K562 (cell line): ENCODE measurements at regions not wholly inside any gene's neighbourhood (a gene's known extent, or its start where the extent isn't known, plus 50 kb on each side); places are given as distances from the start of the nearest gene placed in this dataset.

Experiments used
- ATAC-seq: fragments of 200-7000 bp; cut with Tn5 transposase; 3 replicates; pipeline ENCODE4 v1.9.1; 2020; ENCODE audit warnings: moderate library complexity
- BruUV-seq: library from RNA; stranded (reverse); fragments of 400-500 nt; replicated peaks from 2 replicates; lab custom pipeline; 2021; lab: Mats Ljungman, UMichigan
- CTCF ChIA-PET: fragments of 300-600 bp; formaldehyde crosslinking; extraction: SDS; loops from one replicate; lab custom pipeline; 2021; ENCODE audit warnings: low intra/inter-chr PET ratio; lab: Yijun Ruan, JAX
- POLR2A ChIA-PET: fragments of 300-600, 350-650 bp; sonication (Branson Sonifier 250); formaldehyde crosslinking; extraction: SDS; loops from one replicate; lab custom pipeline; 2021; ENCODE audit warnings: antibody characterized with exemption, inconsistent platforms; lab: Yijun Ruan, JAX
- DNase-seq, 4 experiments: peaks; one replicate each; pipeline versions ENCODE4 v3.0.0 to v3.0.0-alpha.2; 2011 to 2018; ENCODE audit warnings: low spot score in 3 of 4, mixed read lengths in 3 of 4; ENCODE audit errors: extremely low read depth in 1 of 4
- FAIRE-seq: peaks from 2 replicates; lab custom pipeline; 2011; peaks lifted over from hg19 to GRCh38; lab: Jason Lieb, UNC
- H2AFZ ChIP-seq: 2 replicates; pipeline ENCODE4 v1.6.0; 2011; ENCODE audit warnings: low read depth, low read length, control low read depth, inconsistent platforms
- H3K27ac ChIP-seq: fragments of 200-600 bp; 3 replicates; pipeline ENCODE4 v1.8.0; 2011; ENCODE audit warnings: low read depth, mild to moderate bottlenecking, control low read depth, inconsistent platforms, low read length, moderate library complexity, mixed read lengths; ENCODE audit errors: extremely low read depth
- H3K27me3 ChIP-seq, 2 experiments: fragments of 300-600 bp in 1 of 2; 2 replicates in 1 of 2; 3 replicates in 1 of 2; pipeline versions ENCODE4 v1.6.0 to v1.8.0; 2011; ENCODE audit warnings: inconsistent platforms in 2 of 2, low read length in 2 of 2, mild to moderate bottlenecking in 1 of 2, mixed read lengths in 1 of 2, moderate library complexity in 1 of 2; ENCODE audit not compliant: control insufficient read depth in 2 of 2, insufficient read depth in 2 of 2
- H3K36me3 ChIP-seq: fragments of 300-600 bp; 3 replicates; pipeline ENCODE4 v1.8.0; 2011; ENCODE audit warnings: mild to moderate bottlenecking, low read length, inconsistent platforms; ENCODE audit not compliant: control insufficient read depth, insufficient read depth
- H3K4me1 ChIP-seq, 2 experiments: fragments of 200-600 bp in 1 of 2; replicated peaks in 1 of 2; 2 replicates in 1 of 2; 3 replicates in 1 of 2; pipeline versions ENCODE4 v1.5.1 to v1.8.0; 2011; ENCODE audit warnings: inconsistent platforms in 2 of 2, low read length in 2 of 2, mild to moderate bottlenecking in 1 of 2, mixed read lengths in 1 of 2, moderate library complexity in 1 of 2; ENCODE audit not compliant: control insufficient read depth in 2 of 2, insufficient read depth in 2 of 2
- H3K4me2 ChIP-seq: 2 replicates; pipeline ENCODE4 v1.6.1; 2011; ENCODE audit warnings: low read length, control low read depth, inconsistent platforms, mixed read lengths; ENCODE audit not compliant: insufficient read depth
- H3K4me3 ChIP-seq: fragments of 200-600 bp; sonication (generic), shearing (Covaris generic); 2 replicates; pipeline ENCODE4 v1.5.1; 2016; ENCODE audit warnings: control low read depth, inconsistent platforms
- H3K79me2 ChIP-seq: fragments of 200-600 bp; 3 replicates; pipeline ENCODE4 v1.8.0; 2011; ENCODE audit warnings: low read length, inconsistent platforms; ENCODE audit not compliant: control insufficient read depth, insufficient read depth
- H3K9ac ChIP-seq, 2 experiments: 2 replicates each; pipeline versions ENCODE4 v1.6.0 to v1.6.1; 2011; ENCODE audit warnings: low read depth in 2 of 2, low read length in 2 of 2, control low read depth in 1 of 2, inconsistent platforms in 1 of 2, mild to moderate bottlenecking in 1 of 2, mixed read lengths in 1 of 2; ENCODE audit not compliant: insufficient read depth in 1 of 2
- H3K9me1 ChIP-seq: one replicate; pipeline ENCODE4 v1.6.0; 2011; ENCODE audit warnings: inconsistent platforms, mild to moderate bottlenecking, low read length, moderate library complexity; ENCODE audit not compliant: control insufficient read depth, insufficient read depth
- H3K9me3 ChIP-seq: replicated peaks from 2 replicates; pipeline ENCODE4 v1.5.1; 2011; ENCODE audit warnings: low read depth, low read length, inconsistent platforms; ENCODE audit not compliant: control insufficient read depth, insufficient read depth
- H4K20me1 ChIP-seq: replicated peaks from 2 replicates; pipeline ENCODE4 v1.6.1; 2011; ENCODE audit warnings: low read length, inconsistent platforms, mixed read lengths; ENCODE audit not compliant: control insufficient read depth, insufficient read depth
- CBFB ChIP-seq: sonication (generic); formaldehyde crosslinking; IDR thresholded peaks from 2 replicates; pipeline ENCODE4 v1.4.0; 2020; ENCODE audit warnings: mild to moderate bottlenecking, missing genetic modification reagents
- KLF6 ChIP-seq: fragments of 250-450 bp; sonication (Bioruptor Pico); IDR thresholded peaks from 2 replicates; pipeline ENCODE4 v1.4.0; 2020; ENCODE audit warnings: mild to moderate bottlenecking, moderate library complexity, borderline replicate concordance
- RBBP5 ChIP-seq: fragments of 200-600 bp; sonication (generic); IDR thresholded peaks from 2 replicates; pipeline ENCODE4 v1.6.1; 2012; ENCODE audit warnings: borderline replicate concordance, mild to moderate bottlenecking, low read length, control low read depth, inconsistent platforms; ENCODE audit not compliant: insufficient read depth, poor library complexity, severe bottlenecking
- RBM15 ChIP-seq: fragments of 200-400 bp; formaldehyde crosslinking; IDR thresholded peaks from 2 replicates; pipeline ENCODE4 v1.6.1; 2018; ENCODE audit warnings: mild to moderate bottlenecking, low read length, moderate library complexity; ENCODE audit not compliant: insufficient read depth
- ZNF696 ChIP-seq: fragments of 250-450 bp; sonication (Bioruptor Pico); conservative IDR thresholded peaks from 2 replicates; pipeline ENCODE4 v1.4.0; 2020; ENCODE audit warnings: mild to moderate bottlenecking, moderate library complexity
- WGBS: fragments of 100-300 bp; shearing (Covaris generic); methylation state at CpG from one replicate; pipeline ENCODE4 v1.1.6; 2016; ENCODE audit warnings: low coverage, mixed read lengths; ENCODE audit not compliant: insufficient coverage; ENCODE audit errors: missing lambda C conversion rate; 5-methylcytosine and 5-hydroxymethylcytosine counted together
- in situ Hi-C: fragments of 300-500 bp; cut with MboI; formaldehyde crosslinking; loops from 4 replicates; pipeline ENCODE4 v1.15.0; 2018; ENCODE audit warnings: inconsistent platforms, mixed read lengths
- intact Hi-C: fragments of 100-400 bp; cut with micrococcal nuclease; formaldehyde crosslinking; loops from 2 replicates; pipeline ENCODE4 v1.14.2; 2022
- TF ChIP-seq, protein P1 (sequence below): sonication (generic); formaldehyde crosslinking; IDR thresholded peaks from 2 replicates; pipeline ENCODE4 v1.8.1; 2023; ENCODE audit warnings: mild to moderate bottlenecking, missing genetic modification reagents

DNA sequence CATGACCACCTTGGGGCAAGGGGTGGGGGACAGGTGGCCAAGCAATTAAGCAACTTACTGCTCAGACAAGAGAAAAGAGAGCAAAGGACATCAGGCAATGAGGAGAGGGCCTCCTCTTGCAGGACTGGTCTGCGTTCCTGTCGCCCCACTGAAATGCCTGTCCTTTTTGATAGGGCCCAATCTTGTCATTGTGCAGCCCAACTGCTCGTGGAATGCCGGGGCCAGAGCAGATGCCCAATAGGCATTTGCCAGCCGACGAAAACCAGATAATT lies 104.5 kb upstream of the SH3BP4 start:
- Histone ChIP-seq H3K27me3 (peaks cover 0 to 15% of the 10 kb centered on the region in 2 experiments; a peak in 2 of 5 replicates), H4K20me1 (no peaks in the 10 kb centered on the region), H2AFZ (no peak overlapping the region), H3K9ac (no peak overlapping the region), H3K79me2 (no peaks in the 10 kb centered on the region), H3K36me3 (no peaks in the 10 kb centered on the region), H3K9me3 (no peaks in the 10 kb centered on the region), H3K4me1 (no peaks in the 10 kb centered on the region), H3K9me1 (no peaks in the 10 kb centered on the region), H3K4me3 (no peak overlapping the region), H3K4me2 (no peak overlapping the region), H3K27ac (no peak overlapping the region)
- WGBS = 0% methylated on average over 4 of the region's 6 CpGs
- FAIRE-seq = no peak
- in situ Hi-C loops (no loop called here), intact Hi-C loops (no loop called here)
- ATAC-seq = no peak
- CTCF ChIA-PET = no interaction called here
- no peak for DNase-seq
- no TSS peak for BruUV-seq
- POLR2A ChIA-PET = no interaction called here
- TF ChIP-seq, protein P1, sequence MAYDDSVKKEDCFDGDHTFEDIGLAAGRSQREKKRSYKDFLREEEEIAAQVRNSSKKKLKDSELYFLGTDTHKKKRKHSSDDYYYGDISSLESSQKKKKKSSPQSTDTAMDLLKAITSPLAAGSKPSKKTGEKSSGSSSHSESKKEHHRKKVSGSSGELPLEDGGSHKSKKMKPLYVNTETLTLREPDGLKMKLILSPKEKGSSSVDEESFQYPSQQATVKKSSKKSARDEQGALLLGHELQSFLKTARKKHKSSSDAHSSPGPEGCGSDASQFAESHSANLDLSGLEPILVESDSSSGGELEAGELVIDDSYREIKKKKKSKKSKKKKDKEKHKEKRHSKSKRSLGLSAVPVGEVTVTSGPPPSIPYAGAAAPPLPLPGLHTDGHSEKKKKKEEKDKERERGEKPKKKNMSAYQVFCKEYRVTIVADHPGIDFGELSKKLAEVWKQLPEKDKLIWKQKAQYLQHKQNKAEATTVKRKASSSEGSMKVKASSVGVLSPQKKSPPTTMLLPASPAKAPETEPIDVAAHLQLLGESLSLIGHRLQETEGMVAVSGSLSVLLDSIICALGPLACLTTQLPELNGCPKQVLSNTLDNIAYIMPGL (CRISPR knock-in tag) = no peak
- TF ChIP-seq CBFB (CRISPR knock-in tag) (no peak), ZNF696 (no peak), RBBP5 (no peak), RBM15 (no peak), KLF6 (CRISPR knock-in tag) (no peak)
